Heart right ventricle (tissue), 16 donors: ENCODE measurements at regions not wholly inside any gene's neighbourhood (a gene's known extent, or its start where the extent isn't known, plus 50 kb on each side); places are given as distances from the start of the nearest gene placed in this dataset.
A peak's percentile ranks its signal among the peaks of the same experiment; 100 is the strongest.
"Not testable (repeated sequence)": the region's sequence is repeated elsewhere in the genome, so short reads cannot be mapped to it uniquely, and the experiment has no call there.

ENCODE experiments used
- ATAC-seq, 8 donors: fragments of 200-7000 bp; cut with Tn5 transposase; one replicate each; pipeline ENCODE4 v1.9.1; 2020; ENCODE audit warnings: mild to moderate bottlenecking in 8 of 8, moderate library complexity in 8 of 8, moderate number of reproducible peaks in 1 of 8
- DNase-seq, 2 donors: peaks; one replicate each; pipeline ENCODE4 v3.0.0-alpha.2; 2020
- H3K27ac ChIP-seq, 10 donors: fragments of 200-600 bp; sonication (generic) in 2 of 10; one replicate each; pipeline versions ENCODE4 v1.5.0 to v1.8.0; 2020 to 2022; ENCODE audit warnings: mild to moderate bottlenecking in 3 of 10
- H3K27me3 ChIP-seq, 7 donors: fragments of 200-600 bp; one replicate each; pipeline ENCODE4 v1.8.0; 2021 to 2022; ENCODE audit warnings: mild to moderate bottlenecking in 2 of 7
- H3K36me3 ChIP-seq, 9 donors: fragments of 200-600 bp; sonication (generic) in 1 of 9; one replicate each; pipeline versions ENCODE4 v1.5.0 to v1.8.0; 2020 to 2022; ENCODE audit warnings: mild to moderate bottlenecking in 2 of 9
- H3K4me1 ChIP-seq, 9 donors: fragments of 200-600 bp; sonication (generic) in 1 of 9; one replicate each; pipeline versions ENCODE4 v1.5.0 to v1.8.0; 2020 to 2022; ENCODE audit warnings: mild to moderate bottlenecking in 4 of 9
- H3K4me3 ChIP-seq, 10 donors: fragments of 200-600 bp; sonication (generic) in 2 of 10; one replicate each; pipeline versions ENCODE4 v1.5.0 to v1.8.0; 2020 to 2022; ENCODE audit warnings: mild to moderate bottlenecking in 7 of 10, moderate library complexity in 2 of 10
- H3K9me3 ChIP-seq, 11 donors: fragments of 200-600 bp in 10 of 11; sonication (generic) in 2 of 11; one replicate each; pipeline versions ENCODE4 v1.5.0 to v1.8.0; 2013 to 2022; ENCODE audit warnings: mild to moderate bottlenecking in 2 of 11, control low read depth in 1 of 11, moderate library complexity in 1 of 11
- CTCF ChIP-seq, 9 donors: fragments of 200-600 bp; sonication (generic) in 2 of 9; IDR thresholded peaks; one replicate each; pipeline versions ENCODE4 v1.5.0 to v1.8.0; 2021 to 2022; ENCODE audit warnings: antibody characterized with exemption in 9 of 9, mild to moderate bottlenecking in 5 of 9, moderate library complexity in 1 of 9
- WGBS, 2 donors: extraction: QIAGEN DNeasy Blood & Tissue Kit; methylation state at CpG; one replicate each; pipeline ENCODE4 v1.1.7; 2013; ENCODE audit warnings: inconsistent platforms in 1 of 2; 5-methylcytosine and 5-hydroxymethylcytosine counted together
- intact Hi-C, 10 donors: fragments of 100-400 bp; cut with DNase I; formaldehyde crosslinking; loops; one replicate each; pipeline versions ENCODE4 v1.11.1 to v1.14.2; 2022
- donor health status: Arrhythmogenic right ventricular cardiomyopathy.
- donor health status: ischemic (EF 13 %, LVEDD 7.1; RV severe dilation, severe dysfunction).
- donor health status: healthy with polysubstance abuse.
- donor health status: DM: no; HTN: yes; CAD: no.
- donor health status: DM: no; HTN: no; CAD: no.
- donor health status: ischemic (EF 25% LVEDD 6.9; RV normal size, moderate dysfunction).
- donor health status: ischemic (EF 25% LVEDD 5.7; RV mildly dilated, moderate dysfunction).
- donor health status: healthy.
- donor health status: DM: yes; HTN: yes; CAD: no.
- donor health status: Ischemic cardiomyopathy.
- donor health status: ischemic (EF 35%, LVEDD 5.7; RV mildly dilated, moderate dysfunction).
- donor health status: nonischemic (EF 11% LVEDD 7.7; RV severe dilation, severe dysfunction).
- donor health status: DM: yes; HTN: yes; CAD: no.
- donor health status: PGD.
- donor health status: ischemic (EF 29% LVEDD 5.4; RV normal size, mild dysfunction).
- donor health status: nonischemic (EF 23%, LVEDD 6.1; RV moderate dilation, normal function).

DNA sequence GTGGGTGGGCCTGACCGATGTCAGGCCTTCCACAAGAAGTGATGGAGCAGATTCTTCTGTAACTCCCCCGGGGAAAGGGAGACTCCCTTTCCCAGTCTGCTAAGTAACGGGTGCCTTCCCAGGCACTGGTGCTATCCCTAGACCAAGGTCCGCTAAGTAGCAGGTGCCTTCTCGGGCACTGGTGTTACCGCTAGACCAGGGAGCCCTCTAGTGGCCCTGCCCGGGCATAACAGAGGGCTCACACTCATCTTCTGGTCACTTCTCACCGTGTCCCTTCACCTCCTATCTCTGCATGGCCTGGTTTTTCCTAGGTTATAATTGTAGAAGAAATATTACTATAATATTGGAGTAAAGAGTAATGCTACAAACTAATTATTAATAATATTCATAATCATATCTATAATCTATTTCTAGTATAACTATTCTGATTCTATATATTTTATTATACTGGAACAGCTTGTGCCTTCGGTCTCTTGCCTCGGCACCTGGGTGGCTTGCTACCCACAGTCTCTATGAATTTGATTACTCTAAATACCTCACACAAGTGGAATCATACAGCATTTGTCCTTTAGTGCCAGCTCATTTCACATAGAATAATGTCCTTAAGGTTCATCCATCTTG lies 1378.7 kb downstream of the XPNPEP1 start:
- intact Hi-C loops: loop anchor here in 2 of 10 donors (10.0 kb wide), 2 partner anchors 1840 to 1920 kb away; no protein-coding TSS in a partner anchor
- H3K27ac ChIP-seq: no peak overlapping the region
- H3K4me1 ChIP-seq: no peaks in the 10 kb centered on the region
- 29 to 30% methylated on average over 10 of the region's 10 CpGs for WGBS, 2 donors
- peaks cover 0 to 3% (median 0%) of the 10 kb centered on the region in 7 donors for H3K27me3 ChIP-seq
- H3K9me3 ChIP-seq: no peaks in the 10 kb centered on the region
- DNase-seq: peak in 1 of 2 donors; percentile 47
- ATAC-seq: peak in 1 of 8 donors; percentile 73
- no peak overlapping the region for H3K4me3 ChIP-seq
- TF ChIP-seq CTCF (IDR thresholded peaks at IDR 0.05): peak; percentile 28 to 94 (median 75)
- H3K36me3 ChIP-seq: no peaks in the 10 kb centered on the region

DNA sequence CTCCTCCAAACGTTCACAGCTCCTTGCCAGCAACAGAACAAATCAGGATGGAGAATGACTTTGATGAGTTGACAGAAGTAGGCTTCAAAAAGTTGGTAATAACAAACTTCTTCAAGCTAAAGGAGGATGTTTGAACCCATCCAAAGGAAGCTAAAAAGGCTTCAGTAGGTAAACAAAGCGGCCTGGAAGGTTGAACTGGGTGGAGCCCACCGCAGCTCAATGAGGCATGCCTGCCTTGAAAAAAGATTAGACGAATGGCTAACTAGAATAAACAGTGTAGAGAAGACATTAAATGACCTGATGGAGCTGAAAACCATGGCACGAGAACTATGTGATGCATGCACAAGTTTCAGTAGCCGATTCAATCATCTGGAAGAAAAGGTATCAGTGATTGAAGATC lies 1369.0 kb upstream of the SORCS1 start:
- H3K36me3 ChIP-seq, H3K4me1 ChIP-seq, ATAC-seq, H3K27ac ChIP-seq, DNase-seq, H3K27me3 ChIP-seq, H3K4me3 ChIP-seq, intact Hi-C loops: not testable (repeated sequence)
- peaks cover 0 to 35% (median 8%) of the 10 kb centered on the region in 11 donors for H3K9me3 ChIP-seq
- WGBS, 2 donors: 78% methylated on average over 6 of the region's 6 CpGs

DNA sequence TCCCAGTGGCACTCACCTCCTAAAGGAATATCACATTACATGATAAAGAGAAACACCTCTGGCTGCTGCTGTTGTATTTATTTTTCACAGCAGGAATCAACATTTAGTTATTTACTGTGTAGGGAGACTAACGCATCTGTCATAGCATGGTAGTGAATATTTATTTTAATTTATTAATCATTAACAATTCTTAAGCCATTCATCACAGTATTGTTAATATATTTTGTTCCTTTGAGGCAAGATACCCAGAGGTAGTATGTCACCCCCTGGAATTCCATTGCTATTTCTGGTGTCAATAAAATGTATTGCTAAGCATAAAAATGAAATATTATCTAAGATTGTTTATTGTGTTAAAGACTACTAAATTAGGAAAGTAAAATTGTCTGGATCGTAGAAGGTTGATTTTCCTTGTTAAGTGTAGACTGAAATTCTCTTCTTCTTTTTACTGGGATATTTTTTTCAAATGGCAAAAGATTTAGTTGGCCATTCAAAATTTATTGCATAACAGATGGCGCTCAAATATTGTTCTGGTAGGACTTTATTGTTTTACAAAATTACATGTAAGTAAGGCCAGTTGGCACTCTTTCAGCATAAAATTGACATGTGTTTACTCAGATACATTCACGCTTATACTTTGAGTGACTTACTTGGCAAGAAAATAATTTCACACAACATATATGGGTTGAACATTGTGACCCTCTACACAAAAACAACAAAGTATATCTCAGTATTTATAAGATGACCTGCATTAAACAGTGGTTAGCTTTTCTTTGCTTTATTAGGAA lies 1358.7 kb upstream of the SORCS1 start:
- intact Hi-C loops: no loop called here
- DNase-seq (no peak), ATAC-seq (no peak)
- Histone ChIP-seq H3K27ac (no peak overlapping the region), H3K4me1 (no peaks in the 10 kb centered on the region), H3K9me3 (peaks cover 0 to 2% (median 0%) of the 10 kb centered on the region in 11 donors), H3K4me3 (no peak overlapping the region), H3K27me3 (no peaks in the 10 kb centered on the region), H3K36me3 (no peaks in the 10 kb centered on the region)
- 82 to 83% methylated on average over 4 of the region's 4 CpGs for WGBS, 2 donors
- TF ChIP-seq CTCF (IDR thresholded peaks at IDR 0.05): no peak

DNA sequence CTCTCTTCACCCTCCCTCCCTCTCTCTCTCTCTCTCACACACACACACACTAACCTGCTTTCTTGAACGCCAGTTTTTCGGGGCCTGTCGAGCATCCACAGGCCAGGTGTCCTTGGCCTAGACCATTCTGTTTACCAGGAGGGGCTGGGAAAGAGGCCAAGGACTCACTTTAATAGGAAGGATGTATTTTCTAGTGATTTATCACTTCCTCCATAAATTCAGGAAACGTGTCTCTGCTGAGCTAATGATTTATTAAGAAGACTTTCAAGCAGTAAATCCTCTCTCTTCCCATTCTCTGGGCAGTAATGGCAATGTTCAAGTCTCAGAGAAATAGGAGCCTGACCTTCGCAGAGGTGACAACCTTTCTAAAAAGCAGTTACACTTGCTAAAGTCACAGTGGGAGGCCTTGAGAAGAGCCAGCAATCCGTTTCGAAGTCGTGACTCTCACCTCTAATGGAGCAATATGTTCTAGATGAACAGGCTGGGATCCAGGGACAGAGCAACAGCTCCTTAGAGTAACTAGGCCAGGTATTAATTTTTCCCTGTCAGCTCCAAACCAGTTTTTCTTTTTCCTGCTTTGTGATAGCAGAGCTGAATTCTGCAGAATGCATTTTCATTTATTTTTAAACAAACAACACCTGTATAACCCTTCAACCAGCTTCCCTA lies 1357.5 kb upstream of the SORCS1 start:
- Histone ChIP-seq H3K4me3 (no peak overlapping the region), H3K4me1 (no peaks in the 10 kb centered on the region), H3K27me3 (no peaks in the 10 kb centered on the region), H3K36me3 (no peaks in the 10 kb centered on the region), H3K27ac (no peak overlapping the region), H3K9me3 (peaks cover 0 to 4% (median 0%) of the 10 kb centered on the region in 11 donors)
- no peak for TF ChIP-seq CTCF (IDR thresholded peaks at IDR 0.05)
- no peak for ATAC-seq
- intact Hi-C loops: no loop called here
- whole genome bisulfite sequencing, 2 donors: 36 to 41% methylated on average over 8 of the region's 8 CpGs
- DNase-seq: no peak
